Nephron (organoid): ENCODE measurements at regions not wholly inside any gene's neighbourhood (a gene's known extent, or its start where the extent isn't known, plus 50 kb on each side); places are given as distances from the start of the nearest gene placed in this dataset.

Experiments
- H3K27ac Mint-ChIP-seq, 3 experiments: 2 replicates each; pipeline ENCODE4 v1.8.0; 2020; ENCODE audit warnings: mixed read lengths in 3 of 3, mild to moderate bottlenecking in 2 of 3, moderate library complexity in 1 of 3
- H3K27me3 Mint-ChIP-seq: 2 replicates; pipeline ENCODE4 v1.8.0; 2021; ENCODE audit warnings: low read depth, mild to moderate bottlenecking, moderate library complexity, mixed read lengths
- H3K36me3 Mint-ChIP-seq: 2 replicates; pipeline ENCODE4 v1.8.0; 2020; ENCODE audit warnings: low read depth, mixed read lengths
- H3K4me1 Mint-ChIP-seq: 2 replicates; pipeline ENCODE4 v1.8.0; 2020; ENCODE audit warnings: mixed read lengths
- H3K4me3 Mint-ChIP-seq, 3 experiments: 2 replicates each; pipeline ENCODE4 v1.8.0; 2020; ENCODE audit warnings: mild to moderate bottlenecking in 3 of 3, mixed read lengths in 3 of 3, moderate library complexity in 2 of 3
- H3K9me3 Mint-ChIP-seq: 2 replicates; pipeline ENCODE4 v1.8.0; 2020; ENCODE audit warnings: mixed read lengths
- TF ChIP-seq, protein P1 (sequence below), 3 experiments: fragments of 200-600 bp; sonication (generic); IDR thresholded peaks; one replicate each; pipeline ENCODE4 v1.5.0; 2021; ENCODE audit warnings: antibody characterized with exemption in 3 of 3; ENCODE audit not compliant: unreplicated experiment in 3 of 3

DNA sequence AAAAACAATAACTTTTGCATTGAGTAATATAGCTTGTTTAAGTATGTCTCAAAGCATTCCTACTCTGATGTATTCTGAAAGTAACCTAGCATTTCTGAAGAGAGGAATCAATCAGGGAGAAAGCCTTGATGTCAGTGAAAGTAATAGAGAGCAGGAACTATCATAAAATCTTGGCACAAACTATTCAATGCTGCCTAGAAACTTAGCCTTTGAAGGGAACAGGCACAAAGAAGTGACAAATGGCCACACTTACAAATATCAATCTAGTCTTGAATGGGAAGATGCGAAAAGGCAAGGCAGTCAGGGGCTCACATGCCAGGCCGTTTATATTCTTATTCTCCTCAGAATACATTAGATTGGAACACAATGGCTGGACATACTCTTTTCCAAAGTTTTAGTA, 576.5 kb upstream of the ANO3 start:
- Mint-ChIP-seq H3K27me3 (no peaks in the 10 kb centered on the region), H3K4me3 (no peak overlapping the region), H3K4me1 (no peaks in the 10 kb centered on the region), H3K36me3 (no peaks in the 10 kb centered on the region), H3K27ac (no peak overlapping the region), H3K9me3 (peaks cover 16% of the 10 kb centered on the region)
- TF ChIP-seq, protein P1, sequence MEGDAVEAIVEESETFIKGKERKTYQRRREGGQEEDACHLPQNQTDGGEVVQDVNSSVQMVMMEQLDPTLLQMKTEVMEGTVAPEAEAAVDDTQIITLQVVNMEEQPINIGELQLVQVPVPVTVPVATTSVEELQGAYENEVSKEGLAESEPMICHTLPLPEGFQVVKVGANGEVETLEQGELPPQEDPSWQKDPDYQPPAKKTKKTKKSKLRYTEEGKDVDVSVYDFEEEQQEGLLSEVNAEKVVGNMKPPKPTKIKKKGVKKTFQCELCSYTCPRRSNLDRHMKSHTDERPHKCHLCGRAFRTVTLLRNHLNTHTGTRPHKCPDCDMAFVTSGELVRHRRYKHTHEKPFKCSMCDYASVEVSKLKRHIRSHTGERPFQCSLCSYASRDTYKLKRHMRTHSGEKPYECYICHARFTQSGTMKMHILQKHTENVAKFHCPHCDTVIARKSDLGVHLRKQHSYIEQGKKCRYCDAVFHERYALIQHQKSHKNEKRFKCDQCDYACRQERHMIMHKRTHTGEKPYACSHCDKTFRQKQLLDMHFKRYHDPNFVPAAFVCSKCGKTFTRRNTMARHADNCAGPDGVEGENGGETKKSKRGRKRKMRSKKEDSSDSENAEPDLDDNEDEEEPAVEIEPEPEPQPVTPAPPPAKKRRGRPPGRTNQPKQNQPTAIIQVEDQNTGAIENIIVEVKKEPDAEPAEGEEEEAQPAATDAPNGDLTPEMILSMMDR (IDR thresholded peaks at IDR 0.05; ENCODE audit: unreplicated experiment in 3 of 3) = no peak

DNA sequence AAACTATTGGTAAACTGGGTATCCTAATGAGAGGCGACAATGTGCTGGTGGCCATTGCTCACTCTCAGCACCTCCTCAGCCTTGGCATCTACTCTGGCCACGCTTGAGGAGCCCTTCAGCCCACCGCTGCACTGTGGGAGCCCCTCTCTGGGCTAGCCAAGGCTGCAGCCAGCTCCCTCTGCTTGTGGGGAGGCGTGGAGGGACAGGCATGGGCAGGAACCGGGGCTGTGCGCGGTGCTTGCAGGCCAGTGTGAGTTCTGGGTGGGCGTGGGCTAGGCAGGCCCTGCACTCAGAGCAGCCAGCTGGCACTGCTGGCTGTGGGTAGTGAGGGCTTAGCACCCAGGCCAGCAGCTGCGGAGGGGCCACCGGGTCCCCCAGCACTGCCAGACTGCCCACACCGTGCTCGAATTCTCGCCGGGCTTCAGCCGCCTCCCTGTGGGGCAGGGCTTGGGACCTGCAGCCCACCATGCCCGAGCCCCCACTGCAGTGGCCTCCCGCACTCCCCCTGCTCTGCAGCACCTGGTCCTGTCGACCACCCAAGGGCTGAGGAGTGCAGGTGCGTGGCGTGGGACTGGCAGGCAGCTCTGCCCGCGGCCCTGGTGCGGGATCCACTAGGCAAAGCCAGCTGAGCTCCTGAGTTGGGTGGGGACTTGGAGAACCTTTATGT, 575.9 kb upstream of the ANO3 start:
- Mint-ChIP-seq H3K27me3 (no peaks in the 10 kb centered on the region), H3K9me3 (peaks cover 22% of the 10 kb centered on the region), H3K4me3 (no peak overlapping the region), H3K4me1 (no peaks in the 10 kb centered on the region), H3K36me3 (no peaks in the 10 kb centered on the region), H3K27ac (no peak overlapping the region)
- TF ChIP-seq, protein P1 (IDR thresholded peaks at IDR 0.05; ENCODE audit: unreplicated experiment in 3 of 3) = no peak

DNA sequence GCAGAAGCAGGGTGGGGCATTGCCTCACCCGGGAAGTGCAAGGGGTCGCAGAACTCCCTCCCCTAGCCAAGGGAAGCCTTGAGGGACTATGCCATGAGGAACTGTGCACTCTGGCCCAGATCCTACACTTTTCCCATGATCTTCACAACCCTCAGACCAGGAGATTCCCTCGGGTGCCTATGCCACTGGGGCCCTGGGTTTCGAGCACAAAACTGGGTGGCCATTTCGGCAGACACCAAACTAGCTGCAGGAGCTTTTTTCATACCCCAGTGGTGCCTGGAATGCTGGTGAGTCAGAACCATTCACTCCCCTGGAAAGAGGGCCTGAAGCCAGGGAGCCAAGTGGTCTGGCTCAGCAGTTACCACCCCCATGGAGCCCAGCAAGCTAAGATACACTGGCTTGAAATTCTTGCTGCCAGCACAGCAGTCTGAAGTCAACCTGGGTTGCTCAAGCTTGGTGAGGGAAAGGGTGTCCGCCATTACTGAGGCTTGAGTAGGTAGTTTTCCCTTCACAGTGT, 573.7 kb upstream of the ANO3 start:
- Mint-ChIP-seq H3K36me3 (no peaks in the 10 kb centered on the region), H3K27me3 (no peaks in the 10 kb centered on the region), H3K4me1 (no peaks in the 10 kb centered on the region), H3K4me3 (no peak overlapping the region), H3K9me3 (peaks cover 40% of the 10 kb centered on the region), H3K27ac (no peak overlapping the region)
- TF ChIP-seq, protein P1 (IDR thresholded peaks at IDR 0.05; ENCODE audit: unreplicated experiment in 3 of 3) = no peak

DNA sequence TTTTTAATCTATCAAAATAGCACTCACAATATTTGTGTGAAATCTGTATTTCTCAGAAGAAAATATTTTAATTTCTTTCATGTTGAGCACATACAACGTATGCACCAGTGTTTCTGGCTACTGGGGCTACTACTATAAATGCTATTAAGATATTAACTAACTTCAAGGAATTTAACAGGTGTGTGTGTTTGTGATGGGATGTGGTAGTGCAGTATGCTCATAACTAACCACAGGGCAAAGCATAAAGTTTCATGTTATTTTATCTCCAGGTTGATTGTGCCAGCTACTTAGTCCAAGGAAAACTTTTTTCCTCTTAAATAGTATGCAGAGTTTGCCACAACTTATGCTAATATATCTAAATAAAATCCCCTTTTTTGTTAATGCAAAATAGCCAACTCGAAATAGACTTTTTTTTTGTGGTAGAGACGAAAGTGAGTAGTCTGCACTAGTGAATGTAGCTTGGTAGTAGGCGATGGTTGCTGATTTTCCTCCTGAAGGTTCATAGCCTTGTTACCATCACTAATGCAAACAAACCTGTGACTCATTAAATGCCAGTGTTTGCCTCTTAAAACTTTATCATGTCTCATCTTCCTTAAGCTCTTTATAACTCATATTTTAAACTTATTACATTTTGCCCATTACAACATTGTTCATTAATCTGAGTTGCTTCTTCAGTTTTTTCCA, 565.5 kb upstream of the ANO3 start:
- Mint-ChIP-seq H3K27ac (no peak overlapping the region), H3K9me3 (peaks cover 15% of the 10 kb centered on the region), H3K4me1 (peaks cover 10% of the 10 kb centered on the region), H3K27me3 (peaks cover 3% of the 10 kb centered on the region), H3K4me3 (no peak overlapping the region), H3K36me3 (no peaks in the 10 kb centered on the region)
- TF ChIP-seq, protein P1 (IDR thresholded peaks at IDR 0.05; ENCODE audit: unreplicated experiment in 3 of 3) = no peak

DNA sequence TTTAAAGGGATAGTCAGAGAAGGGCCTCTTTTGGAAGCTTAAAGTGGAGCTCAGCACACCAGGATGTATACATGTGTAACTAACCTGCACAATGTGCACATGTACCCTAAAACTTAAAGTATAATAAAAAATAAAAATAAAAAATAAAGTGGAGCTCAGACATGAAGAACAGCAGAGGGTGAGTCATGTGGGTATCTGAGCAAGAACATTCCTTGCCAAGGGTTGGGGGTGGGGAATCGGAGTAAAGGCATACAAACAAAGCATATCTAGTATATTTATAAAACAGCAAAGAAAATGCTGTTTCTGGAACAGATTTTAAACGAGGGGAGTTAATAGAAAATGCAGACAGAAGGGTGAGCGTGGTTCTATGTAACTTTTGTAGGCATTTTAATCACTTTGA, 562.6 kb upstream of the ANO3 start:
- H3K9me3 Mint-ChIP-seq = no peaks in the 10 kb centered on the region
- TF ChIP-seq, protein P1 (IDR thresholded peaks at IDR 0.05; ENCODE audit: unreplicated experiment in 3 of 3) = no peak
- H3K4me1 Mint-ChIP-seq = peaks cover 10% of the 10 kb centered on the region
- no peak overlapping the region for H3K4me3 Mint-ChIP-seq
- H3K36me3 Mint-ChIP-seq = no peaks in the 10 kb centered on the region
- H3K27me3 Mint-ChIP-seq = no peaks in the 10 kb centered on the region
- H3K27ac Mint-ChIP-seq = peak overlapping the region in 1 of 3 experiments; percentile 5
